Amniotic epithelial cell (primary cell): ENCODE measurements at regions not wholly inside any gene's neighbourhood (a gene's known extent, or its start where the extent isn't known, plus 50 kb on each side); places are given as distances from the start of the nearest gene placed in this dataset.
"Not testable (repeated sequence)": the region's sequence is repeated elsewhere in the genome, so short reads cannot be mapped to it uniquely, and the experiment has no call there.

Experiments used
- DNase-seq: peaks from one replicate; pipeline ENCODE4 v3.0.0-alpha.2; 2010; ENCODE audit warnings: low read depth

- peak; percentile 60 for DNase-seq
Measured at GRCh38 chr16:48054881-48055601, 100.8 kb downstream of the ABCC12 start.

GRCh38 chr16:48053418-48053745 is 102.4 kb downstream of the ABCC12 start:
- peak; percentile 88 for DNase-seq

GRCh38 chr16:48052731-48053417 is 102.9 kb downstream of the ABCC12 start:
- peak; percentile 10 for DNase-seq

- DNase-seq = no peak
Measured at GRCh38 chr16:48050871-48051270, 104.9 kb downstream of the ABCC12 start.

- DNase-seq = no peak
Measured at GRCh38 chr16:48049847-48050246, 105.9 kb downstream of the ABCC12 start.

GRCh38 chr16:48047720-48048119 is 108.1 kb downstream of the ABCC12 start:
- DNase-seq = no peak

GRCh38 chr16:48047241-48047640 is 108.6 kb downstream of the ABCC12 start:
- DNase-seq = no peak

- DNase-seq = no peak
Measured at GRCh38 chr16:48044117-48044516, 111.7 kb downstream of the ABCC12 start.

- no peak for DNase-seq
Measured at GRCh38 chr16:48041981-48042421, 113.8 kb downstream of the ABCC12 start.

GRCh38 chr16:48035142-48035541 is 120.7 kb downstream of the ABCC12 start:
- no peak for DNase-seq

- no peak for DNase-seq
Measured at GRCh38 chr16:48030926-48031325, 124.9 kb downstream of the ABCC12 start.

- no peak for DNase-seq
Measured at GRCh38 chr16:48029768-48030167, 126.0 kb downstream of the ABCC12 start.

GRCh38 chr16:48025359-48025758 is 130.4 kb downstream of the ABCC12 start:
- no peak for DNase-seq

GRCh38 chr16:48024042-48024441 is 131.8 kb downstream of the ABCC12 start:
- no peak for DNase-seq

- DNase-seq = no peak
Measured at GRCh38 chr16:48022496-48022895, 133.3 kb downstream of the ABCC12 start.

- DNase-seq = not testable (repeated sequence)
Measured at GRCh38 chr16:48020617-48021016, 135.2 kb downstream of the ABCC12 start.

GRCh38 chr16:48014349-48015135 is 141.3 kb downstream of the ABCC12 start:
- DNase-seq = peak; percentile 5

- no peak for DNase-seq
Measured at GRCh38 chr16:48013491-48013901, 142.3 kb downstream of the ABCC12 start.

- DNase-seq = no peak
Measured at GRCh38 chr16:48011878-48012658, 143.7 kb downstream of the ABCC12 start.

GRCh38 chr16:48011466-48011865 is 144.3 kb downstream of the ABCC12 start:
- no peak for DNase-seq

GRCh38 chr16:48008011-48008525 is 147.7 kb downstream of the ABCC12 start:
- DNase-seq = no peak

GRCh38 chr16:48004141-48004695 is 151.6 kb downstream of the ABCC12 start:
- no peak for DNase-seq
